ENCODE measurements at regions not wholly inside any gene's neighbourhood (a gene's known extent, or its start where the extent isn't known, plus 50 kb on each side); places are given as distances from the start of the nearest gene placed in this dataset.

- Mint-ChIP-seq H3K4me1 (ENCODE audit: low read depth) (no peaks in the 10 kb centered on the region), H3K36me3 (ENCODE audit: low read depth) (no peaks in the 10 kb centered on the region), H3K9me3 (no peaks in the 10 kb centered on the region), H3K4me3 (no peak overlapping the region), H3K27ac (no peak overlapping the region), H3K27me3 (ENCODE audit: low read depth) (no peaks in the 10 kb centered on the region)
Measured at GRCh38 chr13:107099661-107100060, 531.7 kb upstream of the ARGLU1 start.

DNA sequence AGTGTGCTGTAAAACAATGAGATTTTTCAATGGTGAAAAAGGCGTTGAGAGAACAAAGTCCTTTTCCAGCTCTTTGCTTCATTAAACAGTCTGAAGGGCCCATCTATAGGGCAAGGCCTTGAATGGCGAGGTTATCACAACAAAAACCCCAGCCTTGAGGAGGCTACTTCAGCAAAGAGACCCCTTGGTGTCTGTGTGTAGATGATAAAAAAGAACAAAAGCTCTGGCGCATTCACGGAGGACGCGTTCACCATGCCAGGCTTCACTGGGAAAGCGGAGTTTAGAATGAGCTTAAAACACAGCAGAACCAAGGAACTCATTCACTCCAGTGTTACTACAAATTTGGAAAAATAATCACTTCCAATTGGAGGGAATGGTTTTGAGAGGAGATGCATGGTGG is 530.0 kb upstream of the ARGLU1 start:
- Mint-ChIP-seq H3K4me1 (ENCODE audit: low read depth) (no peaks in the 10 kb centered on the region), H3K4me3 (no peak overlapping the region), H3K9me3 (no peaks in the 10 kb centered on the region), H3K27me3 (ENCODE audit: low read depth) (no peaks in the 10 kb centered on the region), H3K36me3 (ENCODE audit: low read depth) (no peaks in the 10 kb centered on the region), H3K27ac (no peak overlapping the region)

DNA sequence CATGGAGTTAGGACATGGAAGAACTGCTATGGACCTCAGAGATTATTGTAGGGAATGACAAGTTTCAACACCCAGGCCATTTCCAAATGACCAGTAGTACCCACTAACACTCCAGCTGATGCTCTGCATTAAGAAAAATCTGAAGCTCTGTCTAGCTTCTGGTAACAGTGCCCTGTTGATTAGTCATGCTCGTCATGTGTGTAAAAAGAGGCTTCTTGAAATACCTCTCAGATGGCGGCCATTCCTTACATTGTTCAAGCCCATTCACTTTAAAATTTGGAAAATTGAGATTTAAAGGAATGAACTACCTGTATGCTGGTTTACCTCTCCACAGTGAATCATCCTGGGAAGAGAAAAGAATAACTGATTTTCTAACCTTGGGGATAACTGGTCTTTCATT is 527.9 kb upstream of the ARGLU1 start:
- no peaks in the 10 kb centered on the region for H3K27me3 Mint-ChIP-seq (ENCODE audit: low read depth)
- H3K4me1 Mint-ChIP-seq (ENCODE audit: low read depth), result no peaks in the 10 kb centered on the region
- H3K4me3 Mint-ChIP-seq, result no peak overlapping the region
- H3K27ac Mint-ChIP-seq, result no peak overlapping the region
- no peaks in the 10 kb centered on the region for H3K36me3 Mint-ChIP-seq (ENCODE audit: low read depth)
- H3K9me3 Mint-ChIP-seq, result no peaks in the 10 kb centered on the region

- H3K4me3 Mint-ChIP-seq, result no peak overlapping the region
- H3K36me3 Mint-ChIP-seq (ENCODE audit: low read depth), result no peaks in the 10 kb centered on the region
- H3K4me1 Mint-ChIP-seq (ENCODE audit: low read depth), result no peaks in the 10 kb centered on the region
- no peaks in the 10 kb centered on the region for H3K27me3 Mint-ChIP-seq (ENCODE audit: low read depth)
- no peak overlapping the region for H3K27ac Mint-ChIP-seq
- no peaks in the 10 kb centered on the region for H3K9me3 Mint-ChIP-seq
Measured at GRCh38 chr13:107091861-107092260, 523.9 kb upstream of the ARGLU1 start.

- Mint-ChIP-seq H3K4me3 (no peak overlapping the region), H3K4me1 (ENCODE audit: low read depth) (no peaks in the 10 kb centered on the region), H3K27ac (no peak overlapping the region), H3K36me3 (ENCODE audit: low read depth) (no peaks in the 10 kb centered on the region), H3K9me3 (no peaks in the 10 kb centered on the region), H3K27me3 (ENCODE audit: low read depth) (no peaks in the 10 kb centered on the region)
Measured at GRCh38 chr13:107091428-107091827, 523.5 kb upstream of the ARGLU1 start.

- Mint-ChIP-seq H3K27ac (no peak overlapping the region), H3K9me3 (no peaks in the 10 kb centered on the region), H3K4me1 (ENCODE audit: low read depth) (no peaks in the 10 kb centered on the region), H3K4me3 (no peak overlapping the region), H3K27me3 (ENCODE audit: low read depth) (no peaks in the 10 kb centered on the region), H3K36me3 (ENCODE audit: low read depth) (no peaks in the 10 kb centered on the region)
Measured at GRCh38 chr13:107088061-107088460, 520.1 kb upstream of the ARGLU1 start.

DNA sequence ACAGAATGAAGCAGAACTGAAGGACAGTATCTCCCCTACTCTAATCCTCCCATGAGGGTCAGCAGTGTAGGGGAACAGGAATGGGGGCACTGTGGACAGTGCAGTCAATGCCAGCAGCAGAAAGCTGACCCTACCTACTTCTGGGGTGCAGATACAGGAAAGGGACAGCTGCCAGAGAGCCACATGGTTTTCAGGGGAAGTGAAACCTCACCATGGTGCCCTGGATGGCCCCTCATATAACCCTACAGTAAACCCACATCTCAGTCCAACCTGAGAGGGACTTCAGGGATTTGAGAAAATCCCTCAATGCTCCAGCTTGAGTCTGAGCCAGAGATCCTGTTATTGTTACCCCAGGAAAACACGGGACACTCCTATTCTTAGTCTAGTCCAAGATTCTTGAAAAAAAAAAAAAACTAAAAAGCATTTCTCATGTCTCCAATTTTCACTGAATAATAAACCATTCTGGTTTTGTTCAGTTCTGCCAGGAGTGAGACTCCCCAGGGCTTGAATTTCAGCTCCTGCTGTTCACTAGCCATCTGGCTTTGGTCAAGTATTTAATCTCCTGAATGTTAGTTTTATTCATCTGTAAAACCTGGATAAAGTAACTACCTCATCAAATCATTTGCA is 511.6 kb upstream of the ARGLU1 start:
- H3K9me3 Mint-ChIP-seq, result peaks cover 5% of the 10 kb centered on the region
- no peaks in the 10 kb centered on the region for H3K4me1 Mint-ChIP-seq (ENCODE audit: low read depth)
- no peaks in the 10 kb centered on the region for H3K36me3 Mint-ChIP-seq (ENCODE audit: low read depth)
- H3K27me3 Mint-ChIP-seq (ENCODE audit: low read depth), result no peaks in the 10 kb centered on the region
- no peak overlapping the region for H3K27ac Mint-ChIP-seq
- no peak overlapping the region for H3K4me3 Mint-ChIP-seq

- no peak overlapping the region for H3K27ac Mint-ChIP-seq
- peaks cover 5% of the 10 kb centered on the region for H3K9me3 Mint-ChIP-seq
- H3K4me1 Mint-ChIP-seq (ENCODE audit: low read depth), result no peaks in the 10 kb centered on the region
- H3K36me3 Mint-ChIP-seq (ENCODE audit: low read depth), result no peaks in the 10 kb centered on the region
- H3K27me3 Mint-ChIP-seq (ENCODE audit: low read depth), result no peaks in the 10 kb centered on the region
- no peak overlapping the region for H3K4me3 Mint-ChIP-seq
Measured at GRCh38 chr13:107078229-107078765, 510.4 kb upstream of the ARGLU1 start.

DNA sequence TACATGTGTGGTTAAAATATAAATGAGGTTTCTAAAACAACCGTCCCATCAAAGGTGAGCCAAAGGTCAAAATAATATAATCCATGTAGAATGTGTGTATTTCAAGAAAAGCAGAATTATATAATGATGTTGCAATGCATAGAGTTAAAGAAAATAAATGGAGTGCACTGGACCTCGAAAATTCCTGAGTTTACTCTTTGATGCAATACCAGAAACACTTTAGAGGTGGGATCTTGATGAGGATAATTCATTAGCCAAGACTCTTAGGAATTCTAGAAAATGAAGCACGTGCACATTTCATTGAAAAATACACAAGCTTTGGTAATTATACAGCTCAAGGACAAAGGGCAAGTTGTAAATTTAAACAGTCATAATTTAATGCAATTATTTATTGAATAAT is 508.9 kb upstream of the ARGLU1 start:
- no peaks in the 10 kb centered on the region for H3K27me3 Mint-ChIP-seq (ENCODE audit: low read depth)
- H3K27ac Mint-ChIP-seq, result no peak overlapping the region
- H3K4me3 Mint-ChIP-seq, result no peak overlapping the region
- H3K4me1 Mint-ChIP-seq (ENCODE audit: low read depth), result no peaks in the 10 kb centered on the region
- no peaks in the 10 kb centered on the region for H3K36me3 Mint-ChIP-seq (ENCODE audit: low read depth)
- H3K9me3 Mint-ChIP-seq, result peaks cover 5% of the 10 kb centered on the region

DNA sequence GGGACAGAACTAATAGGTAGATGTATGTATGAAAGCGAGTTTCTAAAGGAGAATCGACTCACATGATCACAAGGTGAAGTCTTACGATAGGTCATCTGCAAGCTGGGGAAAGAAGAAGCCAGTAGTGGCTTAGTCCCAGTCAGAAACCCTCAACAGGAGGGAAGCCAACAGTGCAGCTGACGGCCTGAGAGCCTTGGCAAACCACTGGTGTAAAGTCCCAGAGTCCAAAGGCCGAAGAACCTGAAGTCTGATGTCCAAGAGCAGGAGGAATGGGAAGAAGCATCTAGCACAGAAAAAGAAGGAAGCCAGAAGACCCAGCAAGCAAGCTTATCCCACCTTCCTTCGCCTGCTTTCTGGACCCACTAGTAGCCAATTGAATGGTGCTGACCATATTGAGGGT is 507.6 kb upstream of the ARGLU1 start:
- Mint-ChIP-seq H3K4me1 (ENCODE audit: low read depth) (no peaks in the 10 kb centered on the region), H3K9me3 (peaks cover 5% of the 10 kb centered on the region), H3K27me3 (ENCODE audit: low read depth) (no peaks in the 10 kb centered on the region), H3K4me3 (no peak overlapping the region), H3K36me3 (ENCODE audit: low read depth) (no peaks in the 10 kb centered on the region), H3K27ac (no peak overlapping the region)

DNA sequence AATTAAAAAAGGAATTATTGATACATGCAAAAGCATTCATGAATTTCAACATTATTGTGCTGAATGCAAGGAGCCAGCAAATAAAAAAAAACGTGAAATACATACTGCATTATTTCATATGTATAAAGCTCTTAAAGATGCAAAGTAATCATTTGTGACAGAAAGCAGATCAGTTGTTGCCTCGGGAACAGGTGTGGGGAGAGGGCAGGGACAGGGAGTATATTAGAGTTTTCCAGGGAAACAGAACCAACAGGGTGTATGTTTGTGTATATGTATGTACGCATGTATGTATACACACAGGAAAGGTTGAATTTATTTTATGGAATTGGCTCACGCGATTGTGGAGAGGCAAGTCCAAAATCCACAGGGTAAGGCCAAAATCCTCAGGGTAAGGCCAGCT is 502.9 kb upstream of the ARGLU1 start:
- Mint-ChIP-seq H3K27ac (no peak overlapping the region), H3K4me1 (ENCODE audit: low read depth) (no peaks in the 10 kb centered on the region), H3K9me3 (no peaks in the 10 kb centered on the region), H3K4me3 (no peak overlapping the region), H3K27me3 (ENCODE audit: low read depth) (no peaks in the 10 kb centered on the region), H3K36me3 (ENCODE audit: low read depth) (no peaks in the 10 kb centered on the region)

GRCh38 chr13:107069108-107069776 is 501.3 kb upstream of the ARGLU1 start:
- Mint-ChIP-seq H3K4me1 (ENCODE audit: low read depth) (no peaks in the 10 kb centered on the region), H3K4me3 (no peak overlapping the region), H3K27me3 (ENCODE audit: low read depth) (no peaks in the 10 kb centered on the region), H3K36me3 (ENCODE audit: low read depth) (no peaks in the 10 kb centered on the region), H3K27ac (no peak overlapping the region), H3K9me3 (no peaks in the 10 kb centered on the region)

- Mint-ChIP-seq H3K4me3 (no peak overlapping the region), H3K4me1 (ENCODE audit: low read depth) (no peaks in the 10 kb centered on the region), H3K27me3 (ENCODE audit: low read depth) (no peaks in the 10 kb centered on the region), H3K9me3 (no peaks in the 10 kb centered on the region), H3K36me3 (ENCODE audit: low read depth) (no peaks in the 10 kb centered on the region), H3K27ac (no peak overlapping the region)
Measured at GRCh38 chr13:107067381-107067780, 499.4 kb upstream of the ARGLU1 start.

DNA sequence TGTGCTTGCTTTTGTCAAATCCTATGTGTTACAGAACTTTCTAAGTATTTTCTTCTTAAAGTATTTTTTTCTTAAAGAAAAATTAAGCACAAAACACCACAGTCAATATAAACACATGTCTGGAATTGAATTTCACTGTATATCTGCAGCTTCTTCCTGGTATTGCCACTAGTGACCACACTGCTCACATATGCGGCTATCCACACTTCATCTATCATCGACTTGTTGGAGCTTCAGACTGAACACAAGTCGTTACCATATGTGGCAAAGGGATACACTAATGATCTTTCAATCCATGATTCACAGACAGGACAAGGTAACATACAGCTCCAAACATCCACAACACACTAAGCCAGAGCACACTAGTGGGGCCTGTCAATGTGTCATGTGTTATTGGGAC is 498.4 kb upstream of the ARGLU1 start:
- Mint-ChIP-seq H3K27me3 (ENCODE audit: low read depth) (no peaks in the 10 kb centered on the region), H3K4me1 (ENCODE audit: low read depth) (no peaks in the 10 kb centered on the region), H3K9me3 (no peaks in the 10 kb centered on the region), H3K27ac (no peak overlapping the region), H3K36me3 (ENCODE audit: low read depth) (no peaks in the 10 kb centered on the region), H3K4me3 (no peak overlapping the region)

GRCh38 chr13:107065036-107065435 is 497.1 kb upstream of the ARGLU1 start:
- Mint-ChIP-seq H3K4me3 (no peak overlapping the region), H3K4me1 (ENCODE audit: low read depth) (no peaks in the 10 kb centered on the region), H3K27me3 (ENCODE audit: low read depth) (no peaks in the 10 kb centered on the region), H3K27ac (no peak overlapping the region), H3K9me3 (no peaks in the 10 kb centered on the region), H3K36me3 (ENCODE audit: low read depth) (no peaks in the 10 kb centered on the region)

Measured in T-helper 1 cell treated with Interleukin-12 subunit alpha and Interleukin-12 subunit beta and Interleukin-4 antibody, amounts not matched to agents 30 μg/mL and 1 μg/mL, for 36 hours (primary cell).